GM21786 (cell line): ENCODE measurements at regions not wholly inside any gene's neighbourhood (a gene's known extent, or its start where the extent isn't known, plus 50 kb on each side); places are given as distances from the start of the nearest gene placed in this dataset.
"Not testable (repeated sequence)": the region's sequence is repeated elsewhere in the genome, so short reads cannot be mapped to it uniquely, and the experiment has no call there.

Experiments used
- ATAC-seq: cut with Tn5 transposase; IDR thresholded peaks from one replicate; pipeline ENCODE4 v1.9.1; 2021; ENCODE audit not compliant: unreplicated experiment

DNA sequence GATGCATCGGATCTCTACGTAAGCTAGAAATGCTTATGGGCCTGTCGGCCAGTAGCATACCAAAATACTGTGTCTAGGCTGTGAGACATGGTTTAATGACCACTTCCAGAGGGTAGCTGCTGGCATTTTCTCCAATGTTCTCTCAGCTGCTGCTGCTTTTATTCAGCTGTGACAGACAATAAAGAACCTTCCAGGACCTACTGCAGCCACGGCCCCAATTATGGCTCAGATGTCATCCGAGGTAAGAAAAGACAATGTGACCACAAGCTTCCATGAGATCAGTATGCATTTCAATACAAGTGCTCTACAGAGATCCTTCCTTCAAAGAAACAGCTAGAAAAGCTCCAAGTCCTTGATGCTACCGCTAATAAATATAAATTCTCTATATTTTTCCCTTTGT, 256.2 kb downstream of the SDHAF3 start:
- no peak for ATAC-seq

DNA sequence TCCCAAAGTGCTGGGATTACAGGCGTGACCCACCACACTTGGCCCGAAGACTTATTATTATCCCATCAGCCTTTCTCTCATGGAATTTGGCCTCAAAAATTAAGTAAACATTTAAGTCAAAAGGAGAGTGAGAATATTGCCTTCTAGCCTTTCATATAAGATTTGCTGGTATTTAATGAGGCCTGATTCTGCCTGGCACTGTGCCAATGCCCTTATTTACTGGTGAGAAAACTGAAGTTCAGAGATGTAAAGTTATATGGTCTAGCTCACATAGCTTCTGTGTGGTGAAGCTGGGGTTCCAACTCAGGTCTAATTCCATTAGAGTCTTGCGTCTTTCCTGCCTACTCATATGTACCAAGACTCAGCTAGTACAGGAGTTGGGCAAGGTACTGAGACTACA, 260.2 kb downstream of the SDHAF3 start:
- ATAC-seq, result no peak

DNA sequence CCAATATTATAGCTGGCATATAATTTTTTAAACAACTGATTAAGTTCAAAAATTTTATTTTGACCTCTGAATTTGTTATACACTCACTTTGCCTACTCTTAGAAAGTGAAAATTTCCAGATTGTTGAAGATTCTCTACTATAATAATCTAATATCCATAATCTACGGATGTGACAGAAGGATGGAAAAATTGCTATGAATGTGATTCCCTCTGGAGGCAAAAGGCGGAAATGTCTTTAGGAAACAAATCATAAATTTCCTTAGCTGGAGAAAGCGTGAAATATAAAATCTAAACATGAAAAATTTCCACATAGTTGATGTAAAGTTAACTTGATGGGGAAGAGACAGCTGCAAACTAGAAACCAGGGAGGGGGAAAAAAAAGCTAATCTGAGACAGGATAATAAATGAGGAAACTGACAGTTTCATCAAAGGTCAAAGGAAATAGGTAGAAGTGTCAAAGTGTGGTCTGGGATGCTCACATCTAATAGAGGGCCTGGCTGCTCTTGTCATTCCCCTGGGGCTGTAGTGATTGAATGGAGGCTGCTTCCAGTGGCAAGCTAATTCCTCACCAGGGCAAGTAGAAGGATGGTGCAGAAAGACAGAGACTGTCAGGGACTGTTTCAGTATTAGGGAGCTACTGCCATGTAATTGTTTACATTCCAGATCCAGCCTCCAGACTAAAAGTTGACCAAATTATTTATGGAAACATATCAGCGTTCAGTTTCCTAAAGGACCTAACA, 264.5 kb downstream of the SDHAF3 start:
- ATAC-seq, result no peak

DNA sequence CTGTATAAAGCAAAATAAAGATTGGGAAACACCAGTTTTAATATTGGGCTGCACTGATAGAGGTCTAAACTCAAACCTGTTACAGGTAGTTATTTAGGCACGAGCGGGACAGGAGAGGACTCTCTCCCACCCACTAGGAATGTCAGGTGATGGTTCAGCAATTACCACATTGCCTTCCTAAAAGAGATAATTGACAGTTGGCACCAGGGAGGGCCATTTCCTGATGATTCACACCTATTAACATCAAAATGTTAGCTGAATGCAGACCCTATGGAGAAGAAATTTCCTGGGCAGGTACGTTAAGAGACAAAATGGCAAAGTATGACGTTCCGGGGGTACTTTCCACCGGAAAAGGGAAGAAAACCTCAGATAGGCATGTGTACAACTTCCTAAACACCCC, 272.6 kb downstream of the SDHAF3 start:
- ATAC-seq, result no peak

DNA sequence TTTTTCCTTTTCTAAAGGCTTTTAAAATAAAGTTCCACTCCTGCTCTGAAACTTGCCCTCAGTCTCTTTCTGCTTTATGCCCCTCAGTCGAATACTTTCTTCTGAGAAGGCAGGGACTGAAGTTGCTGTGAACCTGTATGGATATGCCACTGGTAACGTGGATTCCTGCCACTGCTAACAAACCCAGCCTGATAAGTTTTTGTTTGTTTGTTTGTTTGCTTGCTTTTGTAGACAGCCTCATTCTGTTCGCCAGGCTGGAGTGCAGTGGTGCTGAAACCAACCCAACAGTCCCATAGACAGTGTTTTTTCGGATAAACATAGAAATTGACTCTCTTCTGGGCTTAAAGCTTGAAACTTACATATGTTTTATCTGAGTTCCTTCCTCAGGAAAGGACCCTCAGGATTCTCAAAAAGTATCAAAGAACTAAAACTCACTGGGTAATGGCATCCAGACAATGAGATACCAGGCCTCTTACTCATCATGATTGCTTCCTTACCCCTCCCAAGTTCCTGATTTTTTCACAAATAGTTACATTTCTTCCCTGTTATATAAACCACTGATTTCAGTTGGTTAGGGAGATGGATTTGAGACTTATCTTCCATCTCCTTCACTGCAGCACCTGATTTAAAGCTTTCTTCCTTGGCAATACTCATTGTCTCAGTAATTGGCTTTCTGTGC, 273.6 kb downstream of the SDHAF3 start:
- no peak for ATAC-seq

DNA sequence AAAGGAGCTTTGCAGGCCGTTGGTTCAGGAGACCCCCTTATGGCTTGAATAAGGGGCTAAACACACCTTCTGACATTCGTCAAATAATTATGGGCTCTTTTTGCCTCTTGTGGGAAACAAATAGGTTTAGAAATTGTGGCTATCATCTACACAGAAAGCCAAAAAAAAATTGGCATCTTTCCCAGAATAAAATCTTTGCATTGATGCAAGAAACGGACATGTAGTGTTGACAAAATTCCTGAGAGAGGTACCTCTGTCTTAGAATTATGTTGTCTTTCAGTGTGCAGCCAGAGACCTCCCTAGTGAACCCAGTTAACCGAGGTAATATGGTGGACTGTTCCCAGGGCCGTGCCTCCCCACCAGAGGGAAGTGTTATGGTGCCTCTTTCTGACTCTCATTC, 283.9 kb downstream of the SDHAF3 start:
- no peak for ATAC-seq

DNA sequence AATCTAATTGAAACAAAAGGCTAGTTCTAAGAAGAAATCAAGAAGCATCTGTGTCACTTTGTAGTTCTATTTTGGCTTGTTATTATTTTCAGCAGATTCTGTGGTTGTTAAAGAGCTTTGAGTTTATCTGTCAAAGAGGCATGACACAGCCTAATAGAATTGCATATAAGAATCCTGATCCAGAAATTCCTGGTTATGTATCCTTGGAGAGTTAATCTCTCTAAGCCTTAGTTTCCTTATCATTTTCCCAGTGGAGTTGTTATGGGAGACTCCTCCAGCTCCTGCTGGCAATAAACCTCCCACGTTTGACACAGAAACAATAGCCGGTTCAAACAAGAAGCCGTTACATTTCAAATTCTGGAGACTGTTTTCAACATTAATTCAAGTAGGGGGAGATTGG, 288.3 kb downstream of the SDHAF3 start:
- ATAC-seq, result no peak

DNA sequence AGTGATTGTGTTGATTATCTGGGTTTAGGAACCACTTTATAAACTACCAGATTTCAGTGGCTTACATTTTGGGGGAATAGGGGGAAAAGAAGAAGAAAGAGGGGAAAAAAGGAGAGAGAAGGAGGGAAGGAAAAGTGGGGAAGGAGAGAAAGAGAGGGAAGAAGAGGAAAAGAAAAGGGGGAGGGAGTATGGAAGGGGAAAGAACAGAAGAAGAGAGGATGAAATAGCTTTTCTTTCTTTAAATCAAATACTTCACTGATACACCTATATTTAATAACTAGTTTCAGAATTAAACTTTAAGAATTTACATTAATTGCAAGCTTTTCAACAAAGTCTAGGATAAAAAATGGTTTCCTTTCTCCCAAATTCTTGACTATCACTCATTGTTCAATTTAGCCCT, 289.6 kb downstream of the SDHAF3 start:
- ATAC-seq, result no peak

DNA sequence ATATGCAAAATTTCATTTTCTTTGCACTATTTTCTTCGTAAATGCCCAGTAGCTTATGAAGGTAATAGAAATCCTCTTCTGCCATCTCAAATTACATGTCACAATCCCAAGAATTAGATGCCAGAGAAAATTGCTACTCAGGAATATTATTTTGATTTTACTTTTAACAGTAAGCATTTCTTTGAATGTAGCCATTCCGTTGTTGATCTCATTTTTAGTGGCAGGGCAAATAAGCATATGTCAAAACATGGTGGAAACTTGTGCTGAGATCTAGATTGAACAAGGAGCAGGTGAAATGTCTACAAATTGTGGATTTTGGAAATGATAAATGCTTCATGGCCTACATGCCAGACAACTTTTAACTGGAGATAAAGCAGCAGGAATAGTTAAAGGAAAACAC, 291.8 kb downstream of the SDHAF3 start:
- no peak for ATAC-seq

DNA sequence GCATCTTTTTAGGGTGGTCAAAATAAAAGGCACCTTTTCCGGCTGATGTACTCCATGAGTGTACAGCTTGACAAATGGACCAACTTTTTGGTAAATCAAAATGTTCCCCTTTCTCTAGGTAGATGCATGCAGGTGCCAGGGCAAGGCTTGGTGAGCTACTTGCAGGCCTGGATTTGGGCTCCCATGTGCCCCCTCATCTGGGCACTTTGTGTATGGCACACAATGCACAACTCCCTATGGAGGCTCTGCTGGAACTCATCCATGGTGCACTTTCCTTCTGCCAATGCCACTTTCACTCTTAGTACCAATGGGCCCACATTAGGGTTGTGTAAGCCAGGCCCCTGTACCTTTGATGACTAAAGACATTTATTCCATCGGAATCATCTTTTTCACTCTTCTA, 300.8 kb downstream of the SDHAF3 start:
- ATAC-seq, result no peak

DNA sequence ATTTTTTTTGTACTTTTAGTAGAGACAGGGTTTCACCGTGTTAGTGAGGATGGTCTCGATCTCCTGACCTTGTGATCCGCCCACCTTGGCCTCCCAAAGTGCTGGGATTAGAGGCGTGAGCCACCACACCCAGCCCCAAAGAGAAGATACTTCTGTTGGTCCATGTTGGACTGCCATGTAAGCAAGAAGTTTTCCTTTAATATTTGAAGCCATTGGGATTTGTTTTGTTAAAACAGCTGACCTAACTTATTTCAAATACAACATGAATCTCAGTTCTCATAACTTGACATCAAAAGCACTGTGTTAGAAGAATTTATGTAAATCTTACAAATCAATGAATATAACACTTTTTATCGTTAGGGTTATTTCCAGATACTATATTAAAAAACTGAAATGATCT, 302.4 kb downstream of the SDHAF3 start:
- ATAC-seq, result no peak

DNA sequence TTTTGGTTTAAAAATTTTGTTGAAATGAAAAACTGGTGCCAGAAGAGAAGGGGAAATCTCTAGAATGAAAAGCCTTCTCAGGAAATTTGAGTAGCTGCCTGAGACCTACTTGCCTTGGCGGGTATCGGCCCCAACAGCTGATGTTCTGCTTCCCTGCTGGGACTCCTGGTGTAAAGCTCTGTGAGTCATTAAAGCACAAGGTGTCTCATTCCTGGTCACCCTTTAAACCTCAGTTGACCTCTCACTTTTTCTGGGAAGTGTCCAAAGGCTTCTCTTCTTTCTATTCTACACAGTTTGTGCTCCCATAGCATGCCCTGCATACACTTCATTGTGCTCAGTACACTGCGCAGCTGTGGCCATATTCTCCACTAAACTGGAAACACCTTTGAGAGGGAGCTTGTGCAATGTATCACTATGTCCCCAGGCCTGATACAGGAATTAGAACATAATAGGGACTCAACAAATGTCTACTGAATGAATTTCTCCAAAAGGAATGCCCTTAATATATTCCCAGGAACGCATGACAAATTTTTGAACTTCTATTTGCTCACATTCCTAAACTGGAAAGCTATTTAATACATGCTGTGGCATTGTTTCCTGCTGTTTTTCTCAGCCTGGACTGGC, 303.9 kb downstream of the SDHAF3 start:
- ATAC-seq, result no peak

DNA sequence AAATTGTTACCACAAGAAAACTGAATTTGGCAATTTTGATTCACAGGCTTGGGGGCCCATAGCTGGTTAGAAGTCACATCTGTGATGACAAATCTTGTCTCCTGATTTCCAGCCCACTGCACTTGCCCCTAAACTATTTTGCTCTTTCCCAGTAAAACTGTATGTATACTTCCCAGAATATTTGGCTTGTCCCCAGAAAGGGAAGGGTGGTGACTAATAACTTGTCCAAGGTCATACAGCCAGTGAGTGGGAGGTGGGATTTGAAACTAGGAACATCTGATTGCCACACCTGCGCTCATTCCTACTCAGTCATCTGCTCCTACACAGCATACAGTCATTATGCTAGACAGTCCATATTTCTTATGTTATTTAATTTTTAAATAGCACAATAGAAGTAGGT, 304.5 kb downstream of the SDHAF3 start:
- ATAC-seq, result no peak

DNA sequence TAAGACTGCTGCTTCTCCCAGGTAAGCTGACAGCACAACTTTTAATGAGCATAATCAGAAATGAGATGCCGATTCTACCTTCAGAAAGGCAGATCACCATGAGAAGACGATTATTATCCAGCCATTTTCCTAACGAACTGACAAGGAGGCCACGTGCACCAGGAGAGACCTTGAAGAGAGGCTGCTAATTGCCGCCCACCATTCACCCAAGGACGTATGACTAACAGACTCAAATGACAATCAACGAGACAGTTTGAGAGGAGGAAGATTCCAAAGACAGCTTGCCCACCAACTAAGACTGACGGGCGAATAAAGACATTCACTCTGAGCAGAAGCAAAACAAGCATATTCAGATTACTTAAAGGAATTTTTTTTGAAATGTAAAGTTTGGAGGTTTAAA, 301.9 kb upstream of the TAC1 start:
- no peak for ATAC-seq

DNA sequence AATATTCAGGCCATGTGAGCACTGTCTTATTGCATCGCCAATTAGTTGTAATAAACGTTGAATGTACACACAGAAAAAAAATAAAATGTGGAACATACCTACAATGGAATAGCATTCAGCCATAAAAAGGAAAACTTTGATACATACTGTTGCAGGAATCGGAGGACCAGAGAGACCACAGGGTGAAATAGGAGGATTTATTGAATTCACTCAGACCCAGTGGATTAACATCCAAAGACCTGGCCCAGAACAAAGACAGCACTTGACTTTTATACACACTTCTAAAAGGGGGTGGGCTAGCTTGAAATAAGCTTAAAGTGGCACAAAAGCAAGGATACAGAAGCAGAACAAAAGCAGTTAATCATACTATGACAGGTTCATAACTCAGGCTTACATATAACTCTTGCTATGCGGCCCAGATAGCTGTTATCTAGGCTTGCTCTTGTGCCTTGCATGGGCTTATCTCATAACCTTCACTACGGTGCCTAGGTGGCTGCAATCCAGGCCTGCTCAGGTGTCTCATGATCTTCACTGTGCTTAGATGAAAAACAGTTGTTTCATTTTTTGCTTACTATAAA, 292.2 kb upstream of the TAC1 start:
- no peak for ATAC-seq

DNA sequence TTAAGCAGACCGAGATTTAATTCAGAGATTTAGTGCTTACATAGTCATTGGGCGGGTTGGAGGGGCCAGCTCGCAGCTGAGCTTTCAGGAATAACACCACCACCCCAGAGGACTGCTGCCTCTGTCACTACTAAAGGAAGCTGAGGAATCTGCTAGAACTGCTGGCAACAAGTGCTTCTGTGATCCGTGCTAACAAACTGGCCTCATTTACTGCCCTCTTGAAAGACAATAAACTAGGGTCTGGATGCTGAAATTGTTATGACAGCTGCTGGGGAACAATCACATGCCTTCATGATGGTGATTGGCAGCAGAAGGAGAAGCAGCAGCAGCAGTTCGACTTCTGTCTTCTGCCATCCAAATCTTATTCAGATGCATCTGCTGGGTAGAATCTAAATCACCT, 285.5 kb upstream of the TAC1 start:
- no peak for ATAC-seq

DNA sequence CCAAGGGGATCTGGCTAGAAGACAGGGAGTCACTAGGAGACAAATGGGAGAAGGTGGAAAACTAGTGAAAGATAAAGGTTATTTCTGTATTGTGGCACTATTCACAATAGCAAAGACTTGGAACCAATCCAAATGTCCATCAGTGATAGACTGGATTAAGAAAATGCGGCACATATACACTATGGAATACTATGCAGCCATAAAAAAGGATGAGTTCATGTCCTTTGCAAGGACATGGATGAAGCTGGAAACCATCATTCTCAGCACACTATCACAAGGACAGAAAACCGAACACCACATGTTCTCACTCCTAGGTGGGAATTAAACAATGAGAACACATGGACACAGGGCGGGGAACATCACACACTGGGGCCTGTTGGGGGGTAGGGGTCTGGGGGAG, 282.4 kb upstream of the TAC1 start:
- not testable (repeated sequence) for ATAC-seq

DNA sequence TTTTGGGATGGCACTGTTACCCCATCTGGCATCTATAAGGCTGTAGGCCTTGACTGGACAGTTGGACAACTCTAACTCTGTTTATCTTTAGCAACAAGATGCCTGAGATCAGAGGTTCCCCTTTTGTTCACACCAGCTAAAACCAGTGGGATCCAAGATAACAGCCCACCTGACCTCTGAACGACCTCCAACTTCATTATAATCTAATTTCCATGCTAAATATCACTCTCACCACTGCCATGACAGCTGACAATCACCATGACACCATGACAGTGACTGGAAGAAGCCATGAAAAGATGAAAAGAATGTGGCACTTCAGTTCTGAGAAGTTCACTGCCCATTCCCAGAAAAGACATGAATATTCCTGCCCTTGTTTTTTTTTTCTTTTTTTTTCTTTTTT, 281.4 kb upstream of the TAC1 start:
- no peak for ATAC-seq

DNA sequence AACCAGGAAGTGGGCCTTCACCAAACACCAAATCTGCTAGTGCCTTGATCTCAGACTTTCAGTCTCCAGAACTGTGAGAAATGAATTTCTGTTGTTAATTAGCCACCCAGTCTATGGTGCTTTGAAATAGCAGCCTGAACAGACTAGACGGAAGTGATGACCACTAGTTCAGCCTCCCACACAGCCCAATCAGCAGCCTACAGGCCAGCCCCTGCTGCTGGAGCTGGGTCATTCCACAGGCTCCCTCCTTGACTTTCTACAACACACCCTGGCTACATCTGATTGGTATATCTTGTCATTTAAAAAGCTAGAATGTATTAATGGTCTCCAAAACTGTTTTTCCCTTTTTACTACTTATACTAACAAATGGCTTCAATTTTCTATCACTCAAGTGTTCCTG, 277.2 kb upstream of the TAC1 start:
- no peak for ATAC-seq

DNA sequence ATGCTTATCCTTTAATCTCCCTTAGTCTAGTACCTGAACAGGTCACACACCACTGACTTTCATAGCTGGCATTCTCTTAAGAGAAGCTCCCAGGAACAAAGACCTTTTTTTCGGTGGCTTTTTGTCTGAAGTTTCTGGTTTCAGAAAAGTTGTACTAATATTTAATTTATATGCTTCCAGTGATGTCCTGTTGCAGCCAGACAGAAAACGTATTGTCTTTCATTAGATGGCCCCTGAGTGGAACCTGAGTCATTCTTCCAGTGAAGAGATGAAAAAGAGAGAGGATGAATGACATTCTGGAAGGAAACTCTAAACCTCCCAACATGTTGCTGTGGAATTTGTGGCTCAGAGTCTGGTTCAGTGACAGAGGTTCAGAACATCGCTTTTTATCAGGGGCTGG, 274.8 kb upstream of the TAC1 start:
- no peak for ATAC-seq

DNA sequence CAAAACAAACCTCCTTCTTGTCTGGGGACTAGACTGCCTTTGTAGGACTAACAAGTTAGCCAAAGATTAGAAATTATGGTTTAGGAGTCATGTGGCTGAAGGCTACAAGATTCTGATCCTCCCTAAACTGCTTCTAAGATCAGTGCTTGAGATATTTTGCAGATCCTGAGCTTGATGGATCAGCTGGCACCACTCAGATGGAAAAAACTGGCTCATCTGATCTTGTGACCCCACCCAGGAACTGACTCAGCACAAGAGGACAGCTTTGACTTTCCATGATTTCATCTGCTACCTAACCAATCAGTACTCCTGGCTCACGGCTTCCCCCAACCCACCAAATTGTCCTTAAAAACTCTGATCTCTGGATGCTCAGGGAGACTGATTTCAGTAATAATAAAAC, 271.5 kb upstream of the TAC1 start:
- ATAC-seq, result no peak

DNA sequence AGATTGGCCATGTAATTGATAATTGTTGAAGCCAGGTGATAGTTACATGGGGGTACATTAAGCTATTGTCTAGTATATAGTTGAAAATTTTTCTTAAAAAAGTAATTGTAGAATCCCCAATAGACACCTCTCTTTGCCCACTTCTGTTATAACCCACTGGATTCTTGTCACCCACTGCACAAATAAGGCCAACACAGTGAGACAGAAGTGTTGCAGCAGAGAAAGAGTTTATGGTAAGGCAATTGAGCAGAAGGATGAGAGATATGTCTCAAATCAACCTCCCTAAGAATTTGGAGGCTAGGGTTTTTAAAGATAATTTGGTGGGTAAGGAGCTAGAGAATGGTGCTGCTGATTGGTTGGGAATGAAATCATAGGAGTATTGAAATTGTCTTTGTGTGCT, 270.3 kb upstream of the TAC1 start:
- ATAC-seq, result no peak
